ENCODE measurements at regions not wholly inside any gene's neighbourhood (a gene's known extent, or its start where the extent isn't known, plus 50 kb on each side); places are given as distances from the start of the nearest gene placed in this dataset.

- Mint-ChIP-seq H3K4me1 (ENCODE audit: low read depth, unreplicated experiment) (no peaks in the 10 kb centered on the region), H3K4me3 (ENCODE audit: unreplicated experiment) (no peak overlapping the region), H3K36me3 (ENCODE audit: unreplicated experiment) (no peaks in the 10 kb centered on the region), H3K27ac (ENCODE audit: unreplicated experiment) (no peak overlapping the region), H3K27me3 (ENCODE audit: unreplicated experiment) (no peaks in the 10 kb centered on the region), H3K9me3 (ENCODE audit: unreplicated experiment) (no peaks in the 10 kb centered on the region)
- DNase-seq, result no peak
- no peak for TF ChIP-seq CTCF (IDR thresholded peaks at IDR 0.05; ENCODE audit: partially characterized antibody, unreplicated experiment)
Measured at GRCh38 chr12:92276276-92276675, 130.6 kb upstream of the BTG1 start.

GRCh38 chr12:92275443-92276154 is 130.0 kb upstream of the BTG1 start:
- TF ChIP-seq CTCF (IDR thresholded peaks at IDR 0.05; ENCODE audit: partially characterized antibody, unreplicated experiment), result no peak
- DNase-seq, result no peak
- Mint-ChIP-seq H3K27ac (ENCODE audit: unreplicated experiment) (no peak overlapping the region), H3K9me3 (ENCODE audit: unreplicated experiment) (peaks cover 2% of the 10 kb centered on the region), H3K27me3 (ENCODE audit: unreplicated experiment) (no peaks in the 10 kb centered on the region), H3K4me3 (ENCODE audit: unreplicated experiment) (no peak overlapping the region), H3K36me3 (ENCODE audit: unreplicated experiment) (no peaks in the 10 kb centered on the region), H3K4me1 (ENCODE audit: low read depth, unreplicated experiment) (no peaks in the 10 kb centered on the region)

- no peaks in the 10 kb centered on the region for H3K4me1 Mint-ChIP-seq (ENCODE audit: low read depth, unreplicated experiment)
- no peak for DNase-seq
- peaks cover 2% of the 10 kb centered on the region for H3K9me3 Mint-ChIP-seq (ENCODE audit: unreplicated experiment)
- no peaks in the 10 kb centered on the region for H3K36me3 Mint-ChIP-seq (ENCODE audit: unreplicated experiment)
- H3K27ac Mint-ChIP-seq (ENCODE audit: unreplicated experiment), result no peak overlapping the region
- H3K27me3 Mint-ChIP-seq (ENCODE audit: unreplicated experiment), result peaks cover 2% of the 10 kb centered on the region
- TF ChIP-seq CTCF (IDR thresholded peaks at IDR 0.05; ENCODE audit: partially characterized antibody, unreplicated experiment), result no peak
- H3K4me3 Mint-ChIP-seq (ENCODE audit: unreplicated experiment), result no peak overlapping the region
Measured at GRCh38 chr12:92273076-92273475, 127.4 kb upstream of the BTG1 start.

- DNase-seq, result no peak
- no peak for TF ChIP-seq CTCF (IDR thresholded peaks at IDR 0.05; ENCODE audit: partially characterized antibody, unreplicated experiment)
- H3K4me1 Mint-ChIP-seq (ENCODE audit: low read depth, unreplicated experiment), result no peaks in the 10 kb centered on the region
- no peak overlapping the region for H3K4me3 Mint-ChIP-seq (ENCODE audit: unreplicated experiment)
- H3K36me3 Mint-ChIP-seq (ENCODE audit: unreplicated experiment), result no peaks in the 10 kb centered on the region
- no peak overlapping the region for H3K27ac Mint-ChIP-seq (ENCODE audit: unreplicated experiment)
- peaks cover 2% of the 10 kb centered on the region for H3K9me3 Mint-ChIP-seq (ENCODE audit: unreplicated experiment)
- peaks cover 2% of the 10 kb centered on the region for H3K27me3 Mint-ChIP-seq (ENCODE audit: unreplicated experiment)
Measured at GRCh38 chr12:92272061-92272964, 126.7 kb upstream of the BTG1 start.

- Mint-ChIP-seq H3K4me3 (ENCODE audit: unreplicated experiment) (no peak overlapping the region), H3K9me3 (ENCODE audit: unreplicated experiment) (peaks cover 2% of the 10 kb centered on the region), H3K27me3 (ENCODE audit: unreplicated experiment) (peaks cover 2% of the 10 kb centered on the region), H3K36me3 (ENCODE audit: unreplicated experiment) (no peaks in the 10 kb centered on the region), H3K27ac (ENCODE audit: unreplicated experiment) (no peak overlapping the region), H3K4me1 (ENCODE audit: low read depth, unreplicated experiment) (no peaks in the 10 kb centered on the region)
- TF ChIP-seq CTCF (IDR thresholded peaks at IDR 0.05; ENCODE audit: partially characterized antibody, unreplicated experiment), result no peak
- DNase-seq, result no peak
Measured at GRCh38 chr12:92271341-92271740, 125.7 kb upstream of the BTG1 start.
